NCI-H2171 treated with DMSO at 0.1 percent for 48 hours (cell line): ENCODE measurements at regions not wholly inside any gene's neighbourhood (a gene's known extent, or its start where the extent isn't known, plus 50 kb on each side); places are given as distances from the start of the nearest gene placed in this dataset.
"Not testable (repeated sequence)": the region's sequence is repeated elsewhere in the genome, so short reads cannot be mapped to it uniquely, and the experiment has no call there.

Experiments used
- DNase-seq: peaks from one replicate; lab custom pipeline; 2025; lab: John Stamatoyannopoulos, UW

DNA sequence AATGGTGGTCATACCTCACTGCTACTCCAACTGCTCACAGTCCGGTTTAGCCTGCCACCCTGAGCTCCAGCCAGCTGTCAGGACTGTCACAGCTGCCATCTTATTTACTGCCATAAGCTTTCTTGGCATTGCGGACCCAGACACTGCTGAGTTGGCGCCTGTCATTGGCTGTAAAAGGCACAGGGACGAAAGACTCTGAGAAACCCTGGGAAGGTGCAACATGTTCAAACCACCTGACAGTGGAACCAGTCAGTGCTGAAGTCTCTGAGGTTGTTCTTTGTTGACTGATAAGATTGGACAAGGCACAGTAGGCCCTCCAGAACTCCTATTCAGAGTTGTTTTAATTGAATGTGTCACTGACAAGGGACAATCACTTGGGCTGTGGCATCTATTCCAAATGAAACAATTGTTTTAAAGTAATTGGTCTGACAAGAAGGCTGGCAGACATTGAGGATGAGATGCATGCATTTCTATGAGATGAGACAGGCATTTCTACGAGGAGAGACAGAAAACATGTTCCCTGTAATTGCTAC lies 927.8 kb downstream of the STPG2 start:
- no peak for DNase-seq

GRCh38 chr4:97216046-97216445 lies 927.2 kb downstream of the STPG2 start:
- no peak for DNase-seq

DNA sequence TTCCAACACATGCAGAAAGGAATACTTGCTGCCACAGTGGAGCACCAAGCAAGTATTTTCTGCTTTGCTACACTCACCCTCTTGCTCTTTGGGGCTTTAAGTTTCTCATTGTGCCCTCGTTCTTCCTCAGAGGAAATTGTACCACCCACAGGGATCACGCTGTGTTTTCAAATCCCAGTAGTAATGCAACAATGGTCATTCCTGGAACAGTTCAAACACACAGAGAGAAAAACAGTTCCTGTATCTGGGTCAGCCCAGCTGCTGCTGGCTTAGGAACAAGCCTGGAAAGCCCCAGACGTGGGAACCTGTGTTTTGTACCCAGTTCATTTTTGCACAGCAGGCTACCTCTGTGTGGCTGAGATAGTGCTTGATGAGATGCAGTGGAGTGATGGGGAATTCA lies 907.8 kb downstream of the STPG2 start:
- no peak for DNase-seq

DNA sequence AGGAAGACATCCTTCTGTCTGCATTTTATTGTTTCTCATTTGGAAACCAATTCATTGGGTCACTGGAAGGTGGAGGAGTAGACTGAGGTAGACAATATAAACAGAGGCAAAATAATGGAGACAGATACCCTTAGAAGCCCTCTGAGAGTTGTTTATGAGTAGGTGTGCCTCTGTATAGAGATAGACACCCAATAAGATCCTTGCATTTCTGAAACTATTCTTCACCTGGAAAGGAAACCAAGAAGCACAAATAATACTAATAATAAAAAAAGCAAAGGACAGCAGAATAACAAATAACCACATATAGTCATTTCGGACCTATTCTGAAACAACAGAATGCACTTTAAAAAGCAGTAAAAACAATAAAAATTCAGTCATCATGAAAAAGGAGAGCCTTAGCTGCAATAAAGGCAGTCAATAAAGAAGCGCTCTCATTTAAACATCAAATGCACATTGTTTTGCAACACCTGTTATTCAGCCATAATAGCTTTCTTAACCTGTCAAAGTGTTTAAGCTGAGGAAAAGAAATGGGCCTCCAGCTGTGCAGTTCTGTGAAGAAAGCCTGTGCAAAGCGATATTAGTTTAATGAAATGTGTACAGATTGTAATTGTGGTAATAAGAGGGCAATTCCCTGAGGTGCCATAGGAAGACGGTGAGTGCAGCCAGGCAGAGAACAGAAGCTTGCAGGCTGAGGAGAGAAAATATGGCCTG lies 904.2 kb downstream of the STPG2 start:
- peak; percentile 21 for DNase-seq

DNA sequence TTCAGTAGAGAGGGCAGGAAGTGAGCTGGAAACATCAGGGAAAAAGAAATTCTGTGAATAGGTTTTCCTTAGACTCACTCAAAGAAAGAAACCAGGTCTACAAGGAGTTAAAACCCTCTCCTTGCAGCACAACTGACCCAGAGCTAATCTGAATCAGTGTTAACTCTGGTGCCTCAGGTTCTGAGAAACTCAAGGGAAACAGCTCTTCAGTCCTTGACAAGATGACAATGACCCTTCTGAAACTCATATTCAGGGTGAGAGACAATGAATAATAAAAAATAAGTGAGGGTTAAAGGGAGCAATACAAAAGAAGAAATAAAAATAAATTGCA lies 903.6 kb downstream of the STPG2 start:
- no peak for DNase-seq

GRCh38 chr4:97252615-97253154 lies 890.6 kb downstream of the STPG2 start:
- DNase-seq = no peak

DNA sequence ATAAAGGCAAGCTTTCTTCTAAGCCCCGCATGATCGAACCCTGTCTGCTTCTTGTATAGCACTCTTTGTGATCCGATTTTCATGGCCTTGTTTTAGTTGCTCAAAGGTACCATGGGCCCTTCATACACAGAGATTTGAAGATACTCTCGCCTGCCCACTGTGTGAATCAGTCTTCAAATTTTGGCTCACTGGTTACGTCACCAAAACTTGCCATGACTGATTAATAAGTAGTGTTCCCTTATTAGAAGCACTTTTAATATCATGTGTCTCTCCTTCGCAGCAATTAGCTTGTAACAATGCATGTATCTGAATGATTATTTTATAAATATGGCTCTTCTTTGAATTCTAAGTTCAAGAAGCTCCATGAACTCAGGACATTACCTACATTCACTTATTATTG lies 880.5 kb downstream of the STPG2 start:
- DNase-seq = no peak

DNA sequence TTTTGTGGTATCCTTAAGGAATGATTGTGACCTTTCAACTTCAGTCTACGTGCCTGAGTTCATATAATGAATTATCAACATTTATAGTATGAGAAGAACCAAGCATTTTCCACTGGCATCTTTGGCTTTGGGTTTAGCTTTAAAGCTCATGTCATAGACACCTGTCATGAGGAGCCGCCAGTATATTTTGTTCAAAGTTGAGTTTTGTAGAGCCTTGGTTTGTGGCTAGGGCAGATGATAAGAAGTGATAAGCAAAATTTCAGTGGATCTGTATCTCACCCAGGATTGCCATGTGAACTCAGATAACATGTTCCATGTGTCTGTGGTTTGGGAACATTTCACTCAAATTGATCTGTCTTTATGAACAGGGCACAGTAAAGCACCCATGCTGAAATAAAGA lies 873.2 kb downstream of the STPG2 start:
- DNase-seq = no peak

- no peak for DNase-seq
Measured at GRCh38 chr4:97279391-97279790, 863.9 kb downstream of the STPG2 start.

- DNase-seq = no peak
Measured at GRCh38 chr4:97300561-97300960, 842.7 kb downstream of the STPG2 start.

DNA sequence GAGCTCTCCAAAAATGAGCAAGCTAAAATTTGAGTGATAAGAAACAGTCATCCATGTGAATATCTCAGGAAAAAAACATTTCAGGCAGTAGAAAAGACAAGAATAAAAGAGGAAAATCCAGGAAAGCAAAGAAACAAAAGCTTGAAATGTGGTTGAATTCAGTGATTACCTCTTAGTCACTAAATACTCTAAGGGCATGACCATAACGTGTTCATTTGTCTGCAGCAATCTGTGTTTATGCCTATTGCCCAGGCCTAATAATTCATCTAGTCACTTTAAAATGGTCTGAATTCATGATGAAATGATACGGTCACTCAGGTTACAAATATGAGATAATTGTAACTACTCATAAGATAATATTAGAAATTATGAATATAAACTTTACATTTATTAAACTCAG lies 837.9 kb downstream of the STPG2 start:
- no peak for DNase-seq

DNA sequence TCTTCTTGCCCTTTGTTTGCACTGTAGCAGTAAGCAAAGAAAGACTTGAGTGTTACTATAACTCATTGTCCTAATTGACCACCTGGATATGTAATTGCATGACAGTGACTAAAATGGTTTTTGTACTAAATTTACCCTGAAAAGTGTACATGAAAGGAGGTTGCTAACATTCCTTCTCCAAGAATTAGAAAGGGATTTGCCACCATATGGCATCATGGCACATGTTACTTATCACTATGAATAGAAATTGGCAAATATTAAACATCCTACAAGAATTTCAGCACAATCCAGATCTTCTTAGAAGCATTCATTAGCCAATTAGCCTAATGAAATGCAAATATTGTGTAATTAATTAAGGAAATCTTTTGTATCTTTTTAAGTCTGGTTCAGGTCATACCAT lies 834.2 kb downstream of the STPG2 start:
- DNase-seq = no peak

GRCh38 chr4:97317201-97317600 lies 826.1 kb downstream of the STPG2 start:
- no peak for DNase-seq

GRCh38 chr4:97317671-97318070 lies 825.6 kb downstream of the STPG2 start:
- DNase-seq = no peak

DNA sequence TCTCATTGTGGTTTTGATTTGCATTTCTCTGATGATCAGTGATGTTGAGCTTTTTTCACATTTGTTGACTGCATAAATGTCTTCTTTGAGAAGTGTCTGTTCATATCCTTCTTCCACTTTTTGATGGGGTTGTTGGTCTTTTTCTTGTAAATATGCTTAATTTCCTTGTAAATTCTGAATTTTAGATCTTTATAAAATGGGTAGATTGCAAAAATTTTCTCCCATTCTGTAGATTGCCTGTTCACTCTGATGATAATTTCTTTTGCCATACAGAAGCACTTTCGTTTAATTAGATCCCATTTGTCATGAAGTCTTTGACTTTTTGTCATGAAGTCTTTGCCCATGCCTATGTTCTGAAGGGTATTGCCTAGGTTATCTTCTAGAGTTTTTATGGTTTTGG lies 817.5 kb downstream of the STPG2 start:
- not testable (repeated sequence) for DNase-seq

DNA sequence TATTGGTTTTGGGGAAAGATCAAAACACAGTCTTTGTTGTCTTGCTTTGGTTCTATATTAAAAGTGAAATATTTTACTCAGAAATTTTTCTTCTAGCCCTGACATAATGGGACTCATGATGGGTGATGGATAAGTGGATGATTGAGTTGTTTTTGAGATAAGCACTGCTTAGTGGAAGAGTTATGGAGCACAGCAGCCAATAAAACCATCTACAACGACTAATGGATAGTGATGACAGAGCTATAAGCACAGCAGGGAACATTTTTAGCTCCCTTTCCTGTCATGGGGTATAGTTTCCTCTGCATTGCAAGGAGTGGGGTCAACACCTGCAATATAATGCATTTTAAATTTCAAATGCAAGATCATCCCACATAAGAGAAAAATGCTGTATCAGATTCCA lies 812.4 kb downstream of the STPG2 start:
- DNase-seq = no peak

- no peak for DNase-seq
Measured at GRCh38 chr4:97334348-97334747, 808.9 kb downstream of the STPG2 start.

- DNase-seq = no peak
Measured at GRCh38 chr4:97349468-97350186, 793.6 kb downstream of the STPG2 start.

DNA sequence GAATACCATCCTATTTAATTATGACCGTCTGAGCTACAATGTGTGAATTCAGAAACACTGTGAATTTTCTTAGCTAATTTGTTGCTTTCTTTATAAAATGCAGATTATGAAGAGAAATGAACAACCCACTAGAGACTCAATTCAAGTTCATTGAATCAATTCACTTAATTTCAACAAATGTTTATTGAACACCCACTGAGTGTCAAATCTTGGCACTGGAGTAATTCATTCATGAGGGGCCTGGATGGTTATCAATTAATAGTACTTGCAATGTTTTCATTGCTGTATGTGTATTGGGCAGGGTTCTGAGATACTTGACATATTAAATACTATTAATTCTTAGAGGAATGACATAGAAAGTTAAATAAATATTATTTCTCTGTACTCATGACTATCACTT lies 789.4 kb downstream of the STPG2 start:
- no peak for DNase-seq

- no peak for DNase-seq
Measured at GRCh38 chr4:97359826-97360225, 783.5 kb downstream of the STPG2 start.

DNA sequence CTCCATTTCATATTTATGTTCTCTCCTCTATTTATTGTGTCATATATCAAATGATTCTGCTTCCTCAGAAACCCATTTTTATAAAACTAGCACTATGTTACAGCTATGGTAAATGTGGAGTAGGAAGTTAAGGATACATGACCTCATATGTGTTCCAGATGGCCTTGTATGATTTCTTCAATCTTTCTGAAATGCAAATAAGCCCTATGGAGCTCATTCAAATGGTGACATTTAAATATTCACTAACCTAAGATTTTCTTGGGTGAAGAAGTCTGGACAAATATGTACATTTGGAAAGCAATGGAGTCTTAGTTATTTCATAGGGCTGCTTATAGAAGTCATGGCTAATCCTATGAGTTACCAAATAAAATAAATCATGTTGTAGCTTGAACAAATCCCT lies 782.5 kb downstream of the STPG2 start:
- DNase-seq = no peak

DNA sequence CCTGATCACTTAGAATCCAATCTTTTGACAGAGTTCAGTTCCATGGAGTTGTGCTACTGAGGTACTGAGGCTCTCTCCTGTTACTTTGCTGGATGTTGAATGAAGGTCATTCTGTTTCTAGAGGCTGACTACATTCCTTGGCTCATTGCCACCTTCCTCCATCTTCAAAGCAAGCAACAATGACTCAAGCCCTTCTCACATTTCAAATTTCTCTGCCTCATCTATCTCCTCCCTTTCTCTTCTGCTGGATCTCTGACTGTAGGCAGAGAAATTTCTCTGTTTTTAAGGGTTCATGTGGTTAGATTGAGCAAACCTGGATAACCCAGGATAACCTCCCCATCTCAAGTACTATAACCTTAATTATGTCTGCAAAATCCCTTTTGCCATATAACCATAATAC lies 775.4 kb downstream of the STPG2 start:
- no peak for DNase-seq

- no peak for DNase-seq
Measured at GRCh38 chr4:97370568-97370967, 772.7 kb downstream of the STPG2 start.
